ENCODE measurements at regions not wholly inside any gene's neighbourhood (a gene's known extent, or its start where the extent isn't known, plus 50 kb on each side); places are given as distances from the start of the nearest gene placed in this dataset.

DNA sequence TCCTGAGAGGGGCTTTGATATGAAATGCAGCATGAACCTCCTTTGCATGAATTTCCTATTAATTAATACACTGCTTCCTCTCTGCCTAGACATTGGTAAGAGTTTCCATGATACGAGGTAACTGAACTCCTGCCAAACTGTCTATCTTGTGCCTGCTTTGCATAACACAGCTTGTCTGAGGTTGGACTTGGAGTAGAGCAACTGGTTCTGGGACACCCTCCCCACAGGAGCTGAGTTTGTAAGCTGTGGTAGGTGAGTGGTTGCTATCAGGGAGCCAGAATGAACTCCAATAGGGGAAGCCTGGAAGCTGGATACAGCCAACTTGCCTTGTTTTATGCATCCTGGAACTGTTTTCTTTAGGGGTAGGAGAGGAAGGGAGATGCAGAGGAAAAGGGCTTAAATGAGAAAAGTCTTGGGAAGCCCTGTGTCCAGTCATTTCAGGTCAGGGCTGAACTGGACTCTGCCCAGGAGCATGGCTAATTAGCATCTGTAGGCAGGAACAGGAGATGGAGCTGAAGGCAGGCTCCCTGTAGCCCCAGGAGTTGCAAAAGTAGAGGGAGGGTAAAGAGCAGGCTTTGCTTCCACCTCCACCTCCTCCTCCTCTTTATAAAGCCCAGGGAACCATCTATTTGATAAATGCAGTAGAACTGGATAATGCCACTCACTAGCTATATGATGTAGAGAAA, 73.2 kb upstream of the GPR158 start:
- TF ChIP-seq CTCF (IDR thresholded peaks at IDR 0.05) (no peak), POLR2A (IDR thresholded peaks at IDR 0.05) (no peak), POLR2AphosphoS5 (IDR thresholded peaks at IDR 0.05) (no peak), EP300 (IDR thresholded peaks at IDR 0.05) (no peak)
